Naive thymus-derived CD8-positive, alpha-beta T cell (primary cell): ENCODE measurements at regions not wholly inside any gene's neighbourhood (a gene's known extent, or its start where the extent isn't known, plus 50 kb on each side); places are given as distances from the start of the nearest gene placed in this dataset.
A peak's percentile ranks its signal among the peaks of the same experiment; 100 is the strongest.
"Not testable (repeated sequence)": the region's sequence is repeated elsewhere in the genome, so short reads cannot be mapped to it uniquely, and the experiment has no call there.

Source experiments
- ATAC-seq, 2 donors: fragments of 150-1000 bp; cut with Tn5 transposase in 1 of 2; sonication (Bioruptor Pico), chemical (Tn5 transposase) in 1 of 2; 1 replicate in 1 of 2; 2 replicates in 1 of 2; pipeline ENCODE4 v1.10.0; 2021; ENCODE audit warnings: mild to moderate bottlenecking in 2 of 2, moderate library complexity in 2 of 2
- POLR2A ChIA-PET: fragments of 350-600 bp; sonication (Branson Sonifier 250); formaldehyde crosslinking; loops from one replicate; lab custom pipeline; 2021; ENCODE audit warnings: antibody characterized with exemption; lab: Charles Lee
- DNase-seq, 10 donors: peaks; one replicate each; pipeline versions ENCODE4 v3.0.0 to v3.0.0-alpha.2; 2020 to 2022
- H3K27ac Mint-ChIP-seq, 10 donors: one replicate each; pipeline ENCODE4 v1.8.0; 2020 to 2022; ENCODE audit warnings: mild to moderate bottlenecking in 10 of 10, mixed read lengths in 10 of 10, moderate library complexity in 4 of 10, inconsistent platforms in 1 of 10
- H3K27me3 Mint-ChIP-seq, 5 donors: one replicate each; pipeline ENCODE4 v1.8.0; 2021 to 2022; ENCODE audit warnings: mixed read lengths in 5 of 5
- H3K36me3 Mint-ChIP-seq, 3 donors: one replicate each; pipeline ENCODE4 v1.8.0; 2020 to 2022; ENCODE audit warnings: mixed read lengths in 3 of 3, mild to moderate bottlenecking in 2 of 3, inconsistent platforms in 1 of 3
- H3K4me1 Mint-ChIP-seq, 4 donors: one replicate each; pipeline ENCODE4 v1.8.0; 2021 to 2022; ENCODE audit warnings: mixed read lengths in 4 of 4
- H3K4me3 Mint-ChIP-seq, 10 donors: one replicate each; pipeline ENCODE4 v1.8.0; 2020 to 2022; ENCODE audit warnings: mild to moderate bottlenecking in 10 of 10, mixed read lengths in 10 of 10, moderate library complexity in 6 of 10, inconsistent platforms in 1 of 10
- H3K9me3 Mint-ChIP-seq, 9 donors: one replicate each; pipeline ENCODE4 v1.8.0; 2020 to 2022; ENCODE audit warnings: mixed read lengths in 9 of 9, mild to moderate bottlenecking in 3 of 9, inconsistent platforms in 1 of 9, moderate library complexity in 1 of 9

- ATAC-seq, H3K9me3 Mint-ChIP-seq, H3K4me3 Mint-ChIP-seq, H3K27ac Mint-ChIP-seq, H3K27me3 Mint-ChIP-seq, POLR2A ChIA-PET, H3K4me1 Mint-ChIP-seq, H3K36me3 Mint-ChIP-seq, DNase-seq: not testable (repeated sequence)
These were observed 357.6 kb downstream of the BCL2L11 start for GRCh38 chr2:111478335-111478734.

GRCh38 chr2:111478871-111479318, 358.2 kb downstream of the BCL2L11 start:
- H3K4me1 Mint-ChIP-seq, DNase-seq, H3K27ac Mint-ChIP-seq, H3K9me3 Mint-ChIP-seq, H3K27me3 Mint-ChIP-seq, H3K36me3 Mint-ChIP-seq, POLR2A ChIA-PET, H3K4me3 Mint-ChIP-seq: not testable (repeated sequence)
- peak in 1 of 2 donors; percentile 29 for ATAC-seq

- H3K27ac Mint-ChIP-seq, H3K4me1 Mint-ChIP-seq, H3K36me3 Mint-ChIP-seq, ATAC-seq, POLR2A ChIA-PET, H3K9me3 Mint-ChIP-seq, H3K4me3 Mint-ChIP-seq, H3K27me3 Mint-ChIP-seq, DNase-seq: not testable (repeated sequence)
These were observed 359.4 kb downstream of the BCL2L11 start for GRCh38 chr2:111480016-111480625.

- H3K4me1 Mint-ChIP-seq, H3K9me3 Mint-ChIP-seq, H3K36me3 Mint-ChIP-seq, POLR2A ChIA-PET, H3K27ac Mint-ChIP-seq, H3K4me3 Mint-ChIP-seq, H3K27me3 Mint-ChIP-seq, DNase-seq, ATAC-seq: not testable (repeated sequence)
These were observed 359.9 kb downstream of the BCL2L11 start for GRCh38 chr2:111480633-111481032.

GRCh38 chr2:111481219-111481618, 360.5 kb downstream of the BCL2L11 start:
- H3K36me3 Mint-ChIP-seq, H3K4me3 Mint-ChIP-seq, H3K9me3 Mint-ChIP-seq, DNase-seq, POLR2A ChIA-PET, ATAC-seq, H3K27me3 Mint-ChIP-seq, H3K27ac Mint-ChIP-seq: not testable (repeated sequence)
- H3K4me1 Mint-ChIP-seq, result peaks cover 0 to 10% (median under 1%) of the 10 kb centered on the region in 4 donors

- H3K36me3 Mint-ChIP-seq, DNase-seq, H3K4me3 Mint-ChIP-seq, POLR2A ChIA-PET, H3K27me3 Mint-ChIP-seq, H3K9me3 Mint-ChIP-seq: not testable (repeated sequence)
- Mint-ChIP-seq H3K4me1 (peaks cover 0 to 10% (median under 1%) of the 10 kb centered on the region in 4 donors), H3K27ac (peak overlapping the region in 1 of 10 donors; percentile 32)
- ATAC-seq, result peak; percentile 98 to 99
These were observed 362.4 kb downstream of the BCL2L11 start for GRCh38 chr2:111482987-111483679.

GRCh38 chr2:111484097-111484496, 363.4 kb downstream of the BCL2L11 start:
- H3K27me3 Mint-ChIP-seq, ATAC-seq, H3K4me3 Mint-ChIP-seq, H3K9me3 Mint-ChIP-seq, H3K36me3 Mint-ChIP-seq, H3K27ac Mint-ChIP-seq, DNase-seq, POLR2A ChIA-PET, H3K4me1 Mint-ChIP-seq: not testable (repeated sequence)

- Mint-ChIP-seq H3K27ac (peak overlapping the region in 1 of 10 donors; percentile 15), H3K4me3 (peak overlapping the region in 1 of 10 donors; percentile 63)
- ATAC-seq, H3K9me3 Mint-ChIP-seq, H3K27me3 Mint-ChIP-seq, POLR2A ChIA-PET, DNase-seq, H3K36me3 Mint-ChIP-seq, H3K4me1 Mint-ChIP-seq: not testable (repeated sequence)
These were observed 365.2 kb downstream of the BCL2L11 start for GRCh38 chr2:111485895-111486294.

- H3K4me1 Mint-ChIP-seq, POLR2A ChIA-PET, DNase-seq, H3K36me3 Mint-ChIP-seq, H3K9me3 Mint-ChIP-seq, H3K27ac Mint-ChIP-seq, H3K27me3 Mint-ChIP-seq, H3K4me3 Mint-ChIP-seq, ATAC-seq: not testable (repeated sequence)
These were observed 367.7 kb downstream of the BCL2L11 start for GRCh38 chr2:111488451-111488850.

GRCh38 chr2:111489460-111489859, 368.7 kb downstream of the BCL2L11 start:
- ATAC-seq, H3K4me3 Mint-ChIP-seq, H3K27ac Mint-ChIP-seq, POLR2A ChIA-PET, DNase-seq, H3K9me3 Mint-ChIP-seq, H3K36me3 Mint-ChIP-seq, H3K27me3 Mint-ChIP-seq: not testable (repeated sequence)
- peaks cover 0 to 10% (median 0%) of the 10 kb centered on the region in 4 donors for H3K4me1 Mint-ChIP-seq

- H3K36me3 Mint-ChIP-seq, ATAC-seq, H3K4me3 Mint-ChIP-seq, H3K4me1 Mint-ChIP-seq, DNase-seq, H3K9me3 Mint-ChIP-seq, POLR2A ChIA-PET, H3K27me3 Mint-ChIP-seq, H3K27ac Mint-ChIP-seq: not testable (repeated sequence)
These were observed 370.5 kb downstream of the BCL2L11 start for GRCh38 chr2:111491181-111491580.

- POLR2A ChIA-PET, result not testable (repeated sequence)
These were observed 370.9 kb downstream of the BCL2L11 start for GRCh38 chr2:111491614-111492013.

GRCh38 chr2:111492995-111493719, 372.4 kb downstream of the BCL2L11 start:
- ATAC-seq, POLR2A ChIA-PET, H3K4me1 Mint-ChIP-seq, H3K27me3 Mint-ChIP-seq, H3K36me3 Mint-ChIP-seq, H3K9me3 Mint-ChIP-seq, DNase-seq: not testable (repeated sequence)
- H3K4me3 Mint-ChIP-seq, result peak overlapping the region in 3 of 10 donors; percentile 39 to 52 (median 39)
- H3K27ac Mint-ChIP-seq, result peak overlapping the region in 1 of 10 donors; percentile 60

More at GRCh38 chr2:111491614-111492013, 370.9 kb downstream of the BCL2L11 start:
- H3K27me3 Mint-ChIP-seq, H3K9me3 Mint-ChIP-seq, H3K27ac Mint-ChIP-seq, ATAC-seq, H3K4me1 Mint-ChIP-seq, DNase-seq, H3K4me3 Mint-ChIP-seq, H3K36me3 Mint-ChIP-seq: not testable (repeated sequence)
